NB4 (cell line): ENCODE measurements at regions not wholly inside any gene's neighbourhood (a gene's known extent, or its start where the extent isn't known, plus 50 kb on each side); places are given as distances from the start of the nearest gene placed in this dataset.

ENCODE experiments used
- MYC ChIP-seq: IDR thresholded peaks from 2 replicates; pipeline ENCODE4 v1.6.1; 2011; ENCODE audit warnings: low read depth, low read length
- POLR2A ChIP-seq: IDR thresholded peaks from 2 replicates; pipeline ENCODE4 v1.6.1; 2011; ENCODE audit warnings: mild to moderate bottlenecking; ENCODE audit not compliant: insufficient read length; ENCODE audit errors: extremely low read depth
- TF ChIP-seq, protein P1 (sequence below): IDR thresholded peaks from one replicate; pipeline ENCODE4 v1.5.1; 2012; ENCODE audit warnings: low read depth, low read length
- TF ChIP-seq, protein P2 (sequence below): IDR thresholded peaks from 2 replicates; pipeline ENCODE4 v1.6.1; 2011; ENCODE audit warnings: low read depth, low read length

DNA sequence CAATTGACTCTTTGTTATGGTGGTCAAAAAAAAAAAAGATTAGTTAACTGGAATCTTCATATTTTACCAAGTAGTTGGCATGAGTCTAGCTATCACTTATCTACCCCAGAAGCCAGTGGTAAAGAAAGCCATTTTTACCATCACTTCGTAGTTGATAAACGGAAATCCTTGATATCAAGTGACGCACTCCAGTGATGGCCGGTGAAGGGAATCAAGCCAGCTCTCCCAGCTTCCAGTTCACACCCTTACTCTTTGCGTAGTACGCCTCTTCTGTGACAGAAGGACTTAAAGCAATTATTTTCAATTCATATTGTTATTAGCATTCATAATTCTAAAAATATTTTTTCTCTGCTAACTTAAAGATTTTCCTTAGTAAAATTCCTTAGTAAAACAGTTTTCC lies 447.9 kb downstream of the GPATCH2 start:
- TF ChIP-seq POLR2A (no peak), MYC (no peak)
- TF ChIP-seq, protein P1, sequence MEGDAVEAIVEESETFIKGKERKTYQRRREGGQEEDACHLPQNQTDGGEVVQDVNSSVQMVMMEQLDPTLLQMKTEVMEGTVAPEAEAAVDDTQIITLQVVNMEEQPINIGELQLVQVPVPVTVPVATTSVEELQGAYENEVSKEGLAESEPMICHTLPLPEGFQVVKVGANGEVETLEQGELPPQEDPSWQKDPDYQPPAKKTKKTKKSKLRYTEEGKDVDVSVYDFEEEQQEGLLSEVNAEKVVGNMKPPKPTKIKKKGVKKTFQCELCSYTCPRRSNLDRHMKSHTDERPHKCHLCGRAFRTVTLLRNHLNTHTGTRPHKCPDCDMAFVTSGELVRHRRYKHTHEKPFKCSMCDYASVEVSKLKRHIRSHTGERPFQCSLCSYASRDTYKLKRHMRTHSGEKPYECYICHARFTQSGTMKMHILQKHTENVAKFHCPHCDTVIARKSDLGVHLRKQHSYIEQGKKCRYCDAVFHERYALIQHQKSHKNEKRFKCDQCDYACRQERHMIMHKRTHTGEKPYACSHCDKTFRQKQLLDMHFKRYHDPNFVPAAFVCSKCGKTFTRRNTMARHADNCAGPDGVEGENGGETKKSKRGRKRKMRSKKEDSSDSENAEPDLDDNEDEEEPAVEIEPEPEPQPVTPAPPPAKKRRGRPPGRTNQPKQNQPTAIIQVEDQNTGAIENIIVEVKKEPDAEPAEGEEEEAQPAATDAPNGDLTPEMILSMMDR = no peak
- TF ChIP-seq, protein P2, sequence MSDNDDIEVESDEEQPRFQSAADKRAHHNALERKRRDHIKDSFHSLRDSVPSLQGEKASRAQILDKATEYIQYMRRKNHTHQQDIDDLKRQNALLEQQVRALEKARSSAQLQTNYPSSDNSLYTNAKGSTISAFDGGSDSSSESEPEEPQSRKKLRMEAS = no peak
